IMR-90 (cell line): ENCODE measurements at regions not wholly inside any gene's neighbourhood (a gene's known extent, or its start where the extent isn't known, plus 50 kb on each side); places are given as distances from the start of the nearest gene placed in this dataset.
A peak's percentile ranks its signal among the peaks of the same experiment; 100 is the strongest.

ENCODE experiments used
- ATAC-seq: fragments of 200-7000 bp; cut with Tn5 transposase; 2 replicates; pipeline ENCODE4 v1.9.1; 2020; ENCODE audit warnings: low read depth, mild to moderate bottlenecking, moderate library complexity
- BruUV-seq: library from RNA; stranded (reverse); fragments of 400-500 nt; replicated peaks from 2 replicates; lab custom pipeline; 2021; lab: Mats Ljungman, UMichigan
- CTCF ChIA-PET: fragments of 300-600 bp; formaldehyde crosslinking; extraction: SDS; loops from one replicate; lab custom pipeline; 2021; ENCODE audit warnings: antibody characterized with exemption; lab: Yijun Ruan, JAX
- POLR2A ChIA-PET: fragments of 300-600 bp; sonication (Branson Sonifier 250); formaldehyde crosslinking; loops from one replicate; lab custom pipeline; 2022; ENCODE audit warnings: antibody characterized with exemption; ENCODE audit not compliant: unreplicated experiment; lab: Charles Lee
- DNase-seq: peaks from one replicate; pipeline ENCODE4 v3.0.0; 2013
- H2AFZ ChIP-seq: replicated peaks from 2 replicates; pipeline ENCODE3; 2013; ENCODE audit warnings: low read length, mild to moderate bottlenecking; ENCODE audit not compliant: poor library complexity
- H2AK5ac ChIP-seq: 2 replicates; pipeline ENCODE4 v1.6.1; 2013; ENCODE audit warnings: low read depth, low read length, inconsistent platforms
- H2AK9ac ChIP-seq: replicated peaks from 2 replicates; pipeline ENCODE3; 2013; ENCODE audit warnings: mild to moderate bottlenecking, low read depth, low read length, moderate library complexity; ENCODE audit not compliant: poor library complexity
- H2BK120ac ChIP-seq: 2 replicates; pipeline ENCODE4 v1.6.1; 2013; ENCODE audit warnings: low read depth, low read length, inconsistent platforms
- H2BK15ac ChIP-seq: 3 replicates; pipeline ENCODE4 v1.6.1; 2013; ENCODE audit warnings: low read depth, low read length, inconsistent platforms
- H2BK20ac ChIP-seq: 2 replicates; pipeline ENCODE4 v1.6.1; 2013; ENCODE audit warnings: low read depth, mild to moderate bottlenecking, inconsistent platforms, low read length, moderate library complexity
- H2BK5ac ChIP-seq: 2 replicates; pipeline ENCODE4 v1.6.1; 2013; ENCODE audit warnings: mild to moderate bottlenecking, low read depth, low read length, inconsistent platforms; ENCODE audit not compliant: poor library complexity, severe bottlenecking
- H3K14ac ChIP-seq: replicated peaks from 2 replicates; pipeline ENCODE4 v1.6.1; 2013; ENCODE audit warnings: low read depth, low read length, inconsistent platforms
- H3K18ac ChIP-seq: 2 replicates; pipeline ENCODE4 v1.6.1; 2013; ENCODE audit warnings: low read depth, low read length, control low read depth
- H3K23ac ChIP-seq: 2 replicates; pipeline ENCODE4 v1.6.1; 2013; ENCODE audit warnings: low read depth, low read length, inconsistent platforms
- H3K27ac ChIP-seq: 2 replicates; pipeline ENCODE4 v1.5.1; 2013; ENCODE audit warnings: mild to moderate bottlenecking, control low read depth, low read length; ENCODE audit not compliant: insufficient read depth
- H3K27me3 ChIP-seq: 2 replicates; pipeline ENCODE4 v1.6.1; 2013; ENCODE audit warnings: low read length; ENCODE audit not compliant: control insufficient read depth, insufficient read depth
- H3K36me3 ChIP-seq: 2 replicates; pipeline ENCODE4 v1.6.1; 2013; ENCODE audit warnings: low read length, mixed read lengths; ENCODE audit not compliant: control insufficient read depth, insufficient read depth
- H3K4ac ChIP-seq: 2 replicates; pipeline ENCODE4 v1.6.1; 2013; ENCODE audit warnings: low read depth, low read length, inconsistent platforms
- H3K4me1 ChIP-seq: 2 replicates; pipeline ENCODE4 v1.6.1; 2013; ENCODE audit warnings: low read length, mixed read lengths; ENCODE audit not compliant: control insufficient read depth, insufficient read depth
- H3K4me2 ChIP-seq: 2 replicates; pipeline ENCODE4 v1.6.1; 2013; ENCODE audit warnings: low read depth, mild to moderate bottlenecking, control low read depth, low read length, moderate library complexity
- H3K4me3 ChIP-seq: 2 replicates; pipeline ENCODE4 v1.5.1; 2013; ENCODE audit warnings: low read depth, mild to moderate bottlenecking, control low read depth, low read length, moderate library complexity; ENCODE audit not compliant: insufficient read depth
- H3K56ac ChIP-seq: 2 replicates; pipeline ENCODE4 v1.6.1; 2013; ENCODE audit warnings: low read length, inconsistent platforms; ENCODE audit not compliant: insufficient read depth; ENCODE audit errors: extremely low read depth
- H3K79me1 ChIP-seq, 2 experiments: 2 replicates each; pipeline ENCODE4 v1.6.1; 2013; ENCODE audit warnings: low read length in 2 of 2, inconsistent platforms in 1 of 2, low read depth in 1 of 2
- H3K9ac ChIP-seq: 2 replicates; pipeline ENCODE4 v1.6.1; 2013; ENCODE audit warnings: low read depth, low read length, control low read depth
- H3K9me1 ChIP-seq: 2 replicates; pipeline ENCODE4 v1.6.1; 2013; ENCODE audit warnings: low read length, inconsistent platforms; ENCODE audit not compliant: insufficient read depth
- H3K9me3 ChIP-seq: 2 replicates; pipeline ENCODE4 v1.6.1; 2013; ENCODE audit warnings: low read length; ENCODE audit not compliant: control insufficient read depth, insufficient read depth
- H4K20me1 ChIP-seq: 2 replicates; pipeline ENCODE4 v1.6.1; 2013; ENCODE audit warnings: low read length, inconsistent platforms; ENCODE audit not compliant: insufficient read depth
- H4K5ac ChIP-seq: 2 replicates; pipeline ENCODE4 v1.6.1; 2013; ENCODE audit warnings: mild to moderate bottlenecking, low read depth, low read length, control low read depth
- H4K8ac ChIP-seq, 2 experiments: 2 replicates each; pipeline ENCODE4 v1.6.1; 2013; ENCODE audit warnings: low read depth in 2 of 2, low read length in 2 of 2, control low read depth in 1 of 2, inconsistent platforms in 1 of 2
- H4K91ac ChIP-seq: 2 replicates; pipeline ENCODE4 v1.6.1; 2013; ENCODE audit warnings: low read depth, low read length, inconsistent platforms; ENCODE audit not compliant: insufficient read depth
- CEBPB ChIP-seq: IDR thresholded peaks from 2 replicates; pipeline ENCODE4 v1.6.1; 2012; ENCODE audit warnings: low read depth, low read length, improper control_type of control experiment
- MAFK ChIP-seq: IDR thresholded peaks from 2 replicates; pipeline ENCODE4 v1.6.1; 2012; ENCODE audit warnings: low read depth, low read length, improper control_type of control experiment
- MAZ ChIP-seq: IDR thresholded peaks from 2 replicates; pipeline ENCODE4 v1.6.1; 2012; ENCODE audit warnings: low read depth, mild to moderate bottlenecking, low read length, improper control_type of control experiment, moderate library complexity, borderline replicate concordance
- MXI1 ChIP-seq: IDR thresholded peaks from 2 replicates; pipeline ENCODE4 v1.6.1; 2012; ENCODE audit warnings: low read depth, mild to moderate bottlenecking, low read length, moderate library complexity, borderline replicate concordance
- RCOR1 ChIP-seq: IDR thresholded peaks from 2 replicates; pipeline ENCODE4 v1.6.1; 2012; ENCODE audit warnings: mild to moderate bottlenecking, low read length, improper control_type of control experiment; ENCODE audit not compliant: insufficient replicate concordance
- RFX5 ChIP-seq: IDR thresholded peaks from 2 replicates; pipeline ENCODE4 v1.8.0; 2012; ENCODE audit warnings: low read depth, mild to moderate bottlenecking, low read length, moderate library complexity
- SMC3 ChIP-seq: fragments of 150-350 bp; IDR thresholded peaks from 2 replicates; pipeline ENCODE4 v1.6.1; 2016; ENCODE audit warnings: low read depth, mild to moderate bottlenecking, antibody characterized with exemption, low read length, moderate library complexity
- WGBS, 2 experiments: methylation state at CpG; one replicate each; pipeline versions ENCODE4 v1.1.5 to v1.1.7; 2013; ENCODE audit warnings: missing lambda C conversion rate in 2 of 2; ENCODE audit not compliant: insufficient read length in 1 of 2; ENCODE audit errors: extremely low coverage in 2 of 2; 5-methylcytosine and 5-hydroxymethylcytosine counted together
- dilution Hi-C: fragments of 300-500 bp; cut with HindIII; formaldehyde crosslinking; loops from one replicate; pipeline ENCODE4 v1.14.3; 2018; ENCODE audit warnings: low sequenced_read_pairs; ENCODE audit not compliant: unreplicated experiment
- in situ Hi-C: fragments of 300-500 bp; cut with MboI; formaldehyde crosslinking; loops from 3 replicates; pipeline ENCODE4 v1.14.3; 2019; ENCODE audit warnings: low sequenced_read_pairs, inconsistent platforms, mixed read lengths
- intact Hi-C: fragments of 100-400 bp; cut with micrococcal nuclease; formaldehyde crosslinking; loops from 2 replicates; pipeline ENCODE4 v1.10.0; 2022
- TF ChIP-seq, protein P1 (sequence below): fragments of 150-350 bp; IDR thresholded peaks from 2 replicates; pipeline ENCODE4 v1.6.1; 2016; ENCODE audit warnings: low read depth, mild to moderate bottlenecking, low read length, moderate library complexity, borderline replicate concordance

DNA sequence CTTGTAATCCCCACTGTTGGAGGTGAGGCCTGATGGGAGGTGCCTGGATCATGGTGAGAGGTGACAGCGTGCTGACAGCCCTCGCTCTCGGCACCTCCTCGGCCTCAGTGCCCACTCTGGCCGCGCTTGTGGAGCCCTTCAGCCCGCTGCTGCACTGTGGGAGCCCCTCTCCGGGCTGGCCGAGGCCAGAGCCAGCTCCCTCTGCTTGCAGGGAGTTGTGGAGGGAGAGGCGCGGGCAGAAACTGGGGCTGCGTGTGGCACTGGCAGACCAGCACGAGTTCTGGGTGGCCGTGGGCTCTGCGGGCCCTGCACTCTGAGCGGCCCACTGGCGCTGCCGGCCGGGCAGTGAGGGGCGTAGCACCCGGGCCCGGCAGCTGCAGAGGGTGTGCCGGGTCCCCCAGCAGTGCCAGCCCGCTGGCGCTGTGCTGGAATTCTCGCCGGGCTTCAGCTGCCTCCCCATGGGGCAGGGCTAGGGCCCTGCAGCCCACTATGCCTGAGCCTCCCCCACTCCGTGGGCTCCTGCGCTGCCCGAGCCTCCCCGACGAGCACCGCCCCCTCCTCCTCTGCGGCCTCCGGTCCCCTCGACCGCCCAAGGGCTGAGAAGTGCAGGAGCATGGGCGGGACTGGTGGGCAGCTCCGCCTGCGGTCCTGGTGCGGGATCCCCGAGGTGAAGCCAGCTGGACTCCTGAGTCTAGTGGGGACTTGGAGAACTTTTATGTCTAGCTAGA, 197.1 kb downstream of the SPP2 start:
- Histone ChIP-seq H3K36me3 (no peaks in the 10 kb centered on the region), H3K14ac (no peak overlapping the region), H3K9me1 (peaks cover 8% of the 10 kb centered on the region), H3K27ac (no peak overlapping the region), H3K23ac (no peak overlapping the region), H3K9me3 (no peaks in the 10 kb centered on the region), H3K56ac (no peak overlapping the region), H3K4me2 (no peak overlapping the region), H3K4ac (no peak overlapping the region), H4K8ac (no peak overlapping the region), H2BK20ac (peak overlapping the region; percentile 39; the same call in 1 of the 2 replicates), H2AK9ac (peak overlapping the region; percentile 44), H2AFZ (no peak overlapping the region), H3K18ac (no peak overlapping the region), H4K91ac (no peak overlapping the region), H4K5ac (no peak overlapping the region), H3K4me1 (peaks cover 19% of the 10 kb centered on the region), H2AK5ac (peak overlapping the region; percentile 17), H3K79me1 (no peaks in the 10 kb centered on the region), H4K20me1 (peaks cover 3% of the 10 kb centered on the region), H2BK15ac (peak overlapping the region; percentile 48; the same call in 2 of the 3 replicates), H3K27me3 (no peaks in the 10 kb centered on the region), H2BK120ac (peak overlapping the region; percentile 68), H3K4me3 (no peak overlapping the region), H2BK5ac (peak overlapping the region; percentile 30), H3K9ac (no peak overlapping the region)
- DNase-seq, result no peak
- dilution Hi-C loops (no loop called here), in situ Hi-C loops (no loop called here), intact Hi-C loops (no loop called here)
- ChIA-PET POLR2A (no interaction called here), CTCF (no interaction called here)
- TF ChIP-seq RFX5 (no peak), SMC3 (no peak), RCOR1 (no peak), MAFK (no peak), MXI1 (no peak), MAZ (no peak), CEBPB (no peak)
- TF ChIP-seq, protein P1, sequence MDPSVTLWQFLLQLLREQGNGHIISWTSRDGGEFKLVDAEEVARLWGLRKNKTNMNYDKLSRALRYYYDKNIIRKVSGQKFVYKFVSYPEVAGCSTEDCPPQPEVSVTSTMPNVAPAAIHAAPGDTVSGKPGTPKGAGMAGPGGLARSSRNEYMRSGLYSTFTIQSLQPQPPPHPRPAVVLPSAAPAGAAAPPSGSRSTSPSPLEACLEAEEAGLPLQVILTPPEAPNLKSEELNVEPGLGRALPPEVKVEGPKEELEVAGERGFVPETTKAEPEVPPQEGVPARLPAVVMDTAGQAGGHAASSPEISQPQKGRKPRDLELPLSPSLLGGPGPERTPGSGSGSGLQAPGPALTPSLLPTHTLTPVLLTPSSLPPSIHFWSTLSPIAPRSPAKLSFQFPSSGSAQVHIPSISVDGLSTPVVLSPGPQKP, result no peak
- 97% methylated on average over 22 of the region's 42 CpGs; no CpG with 5 or more reads in 1 of the 2 experiments for WGBS, 2 experiments
- no peak for ATAC-seq
- no TSS peak for BruUV-seq
